NCI-H1092 (cell line): ENCODE measurements at regions not wholly inside any gene's neighbourhood (a gene's known extent, or its start where the extent isn't known, plus 50 kb on each side); places are given as distances from the start of the nearest gene placed in this dataset.

Source experiments
- DNase-seq: peaks from one replicate; lab custom pipeline; 2025; lab: John Stamatoyannopoulos, UW

- DNase-seq, result no peak
Measured at GRCh38 chr13:67353941-67354340, 123.8 kb upstream of the PCDH9 start.

DNA sequence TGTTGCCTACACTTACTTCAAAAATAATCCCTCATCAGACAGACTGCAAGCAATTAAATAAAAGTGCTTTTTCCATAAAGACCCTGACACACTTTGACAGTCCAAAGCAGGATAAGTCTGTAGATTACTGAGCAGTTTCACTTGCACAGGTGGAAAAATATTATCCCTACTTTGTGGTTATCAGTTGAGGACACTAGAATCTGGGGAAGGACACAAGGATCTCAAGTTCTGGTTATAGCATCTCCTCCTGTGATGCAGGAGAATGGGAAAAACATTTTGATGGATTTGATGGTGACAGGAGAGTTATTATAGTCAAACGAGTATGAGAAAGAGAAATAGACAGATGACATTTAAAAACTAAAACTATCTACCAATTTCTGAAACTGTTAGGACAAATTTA is 122.9 kb upstream of the PCDH9 start:
- DNase-seq, result no peak

- no peak for DNase-seq
Measured at GRCh38 chr13:67351909-67352308, 121.8 kb upstream of the PCDH9 start.

GRCh38 chr13:67351114-67351513 is 121.0 kb upstream of the PCDH9 start:
- no peak for DNase-seq

- DNase-seq, result no peak
Measured at GRCh38 chr13:67343777-67344176, 113.6 kb upstream of the PCDH9 start.

GRCh38 chr13:67341406-67341805 is 111.3 kb upstream of the PCDH9 start:
- no peak for DNase-seq

- DNase-seq, result no peak
Measured at GRCh38 chr13:67330149-67330548, 100.0 kb upstream of the PCDH9 start.

GRCh38 chr13:67328895-67329294 is 98.8 kb upstream of the PCDH9 start:
- no peak for DNase-seq

DNA sequence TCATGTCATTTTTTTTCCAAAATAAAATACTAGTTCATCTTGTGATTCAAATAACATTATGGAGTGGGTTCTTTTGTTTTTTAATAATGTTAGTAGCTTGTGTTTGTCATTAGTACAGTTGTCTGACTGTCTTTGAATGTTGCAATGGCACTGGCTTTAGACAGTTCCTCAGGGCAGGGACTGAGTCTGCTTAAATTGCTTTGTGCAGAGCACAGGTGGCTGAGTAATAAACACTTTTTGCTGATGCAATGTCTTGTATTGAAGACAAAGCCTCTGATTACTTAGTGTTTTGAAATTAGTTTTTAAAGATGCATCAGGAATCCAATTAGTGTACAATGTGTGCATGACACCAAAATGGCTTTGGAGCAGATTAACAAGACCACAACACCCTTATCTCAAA is 88.7 kb upstream of the PCDH9 start:
- no peak for DNase-seq

- no peak for DNase-seq
Measured at GRCh38 chr13:67318398-67318797, 88.3 kb upstream of the PCDH9 start.

GRCh38 chr13:67314405-67314804 is 84.3 kb upstream of the PCDH9 start:
- no peak for DNase-seq

GRCh38 chr13:67308004-67308772 is 78.1 kb upstream of the PCDH9 start:
- DNase-seq, result no peak

GRCh38 chr13:67306742-67307141 is 76.6 kb upstream of the PCDH9 start:
- DNase-seq, result no peak

- DNase-seq, result no peak
Measured at GRCh38 chr13:67303661-67304333, 73.7 kb upstream of the PCDH9 start.

GRCh38 chr13:67299751-67300150 is 69.6 kb upstream of the PCDH9 start:
- no peak for DNase-seq

DNA sequence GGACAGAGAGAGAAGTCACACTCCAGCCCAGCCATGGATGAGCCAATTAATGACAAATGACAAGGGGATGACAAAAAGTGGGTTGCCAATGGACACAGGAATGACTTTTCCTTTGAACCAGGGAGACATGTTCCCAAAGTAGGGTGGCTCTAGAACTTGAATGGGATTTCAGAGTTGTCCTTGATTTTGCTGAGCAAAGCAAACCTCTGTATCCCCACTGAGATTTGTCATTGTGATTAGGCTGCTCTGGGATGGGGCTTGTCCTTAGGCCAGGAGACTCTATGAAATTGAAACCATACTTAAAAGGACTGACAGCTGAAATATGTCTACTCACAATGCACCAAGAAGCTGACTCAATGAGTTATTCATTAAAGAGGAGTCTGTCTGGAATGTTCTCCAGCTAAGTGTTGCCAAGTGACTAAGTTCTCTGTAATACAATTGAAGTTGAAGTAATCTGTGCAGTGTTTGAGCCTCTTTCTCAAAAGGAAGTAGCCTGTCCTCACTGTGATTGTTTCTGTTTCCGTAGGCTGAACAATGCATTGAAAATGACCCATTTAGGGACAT is 69.0 kb upstream of the PCDH9 start:
- no peak for DNase-seq

- DNase-seq, result no peak
Measured at GRCh38 chr13:67298297-67298696, 68.2 kb upstream of the PCDH9 start.

- no peak for DNase-seq
Measured at GRCh38 chr13:67296511-67296910, 66.4 kb upstream of the PCDH9 start.

GRCh38 chr13:67292886-67293285 is 62.8 kb upstream of the PCDH9 start:
- DNase-seq, result no peak

GRCh38 chr13:67285611-67286010 is 55.5 kb upstream of the PCDH9 start:
- DNase-seq, result no peak

- DNase-seq, result no peak
Measured at GRCh38 chr13:67283637-67284036, 53.5 kb upstream of the PCDH9 start.

DNA sequence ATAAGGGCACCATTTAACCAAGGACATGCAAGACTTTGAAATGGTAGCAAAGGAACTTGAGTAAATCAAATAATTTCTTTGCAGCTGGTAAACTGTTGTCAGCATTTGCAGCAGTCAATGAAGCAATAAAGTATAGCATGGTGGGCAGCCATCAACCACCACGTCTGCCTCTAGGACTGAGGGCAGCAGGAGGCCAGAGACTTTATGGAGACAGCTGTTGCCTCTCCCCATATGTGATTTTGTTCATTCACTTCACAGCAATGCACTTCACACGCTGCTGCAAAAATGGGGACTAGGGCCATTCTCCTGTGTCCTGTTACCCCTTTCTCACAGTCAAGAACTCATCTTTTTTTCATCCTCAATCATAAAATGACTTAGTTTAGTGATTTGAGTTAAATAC is 51.3 kb upstream of the PCDH9 start:
- DNase-seq, result no peak
